Activated naive CD8-positive, alpha-beta T cell treated with anti-CD3 and anti-CD28 coated beads for 36 hours (primary cell): ENCODE measurements at regions not wholly inside any gene's neighbourhood (a gene's known extent, or its start where the extent isn't known, plus 50 kb on each side); places are given as distances from the start of the nearest gene placed in this dataset.
"Not testable (repeated sequence)": the region's sequence is repeated elsewhere in the genome, so short reads cannot be mapped to it uniquely, and the experiment has no call there.

Source experiments
- DNase-seq: peaks from one replicate; pipeline ENCODE4 v3.0.0; 2021
- H3K27ac Mint-ChIP-seq: one replicate; pipeline ENCODE4 v1.8.0; 2022; ENCODE audit warnings: mild to moderate bottlenecking, moderate library complexity, mixed read lengths
- H3K27me3 Mint-ChIP-seq: one replicate; pipeline ENCODE4 v1.8.0; 2022; ENCODE audit warnings: mild to moderate bottlenecking, mixed read lengths
- H3K36me3 Mint-ChIP-seq: one replicate; pipeline ENCODE4 v1.8.0; 2021; ENCODE audit warnings: mild to moderate bottlenecking, mixed read lengths
- H3K4me1 Mint-ChIP-seq: one replicate; pipeline ENCODE4 v1.8.0; 2021; ENCODE audit warnings: mixed read lengths
- H3K4me3 Mint-ChIP-seq: one replicate; pipeline ENCODE4 v1.8.0; 2022; ENCODE audit warnings: mild to moderate bottlenecking, moderate library complexity, mixed read lengths
- H3K9me3 Mint-ChIP-seq: one replicate; pipeline ENCODE4 v1.8.0; 2022; ENCODE audit warnings: mixed read lengths

GRCh38 chr14:89095036-89095435 lies 270.6 kb downstream of the TTC8 start:
- Mint-ChIP-seq H3K27ac (no peak overlapping the region), H3K36me3 (no peaks in the 10 kb centered on the region), H3K27me3 (no peaks in the 10 kb centered on the region), H3K9me3 (peaks cover 2% of the 10 kb centered on the region), H3K4me3 (no peak overlapping the region), H3K4me1 (no peaks in the 10 kb centered on the region)
- DNase-seq, result no peak

- no peaks in the 10 kb centered on the region for H3K4me1 Mint-ChIP-seq
- H3K27me3 Mint-ChIP-seq, result no peaks in the 10 kb centered on the region
- H3K4me3 Mint-ChIP-seq, result no peak overlapping the region
- peaks cover 7% of the 10 kb centered on the region for H3K9me3 Mint-ChIP-seq
- no peak overlapping the region for H3K27ac Mint-ChIP-seq
- no peaks in the 10 kb centered on the region for H3K36me3 Mint-ChIP-seq
- DNase-seq, result no peak
These were observed 272.5 kb downstream of the TTC8 start for GRCh38 chr14:89096946-89097345.

GRCh38 chr14:89098254-89098653 lies 273.8 kb downstream of the TTC8 start:
- Mint-ChIP-seq H3K27ac (no peak overlapping the region), H3K4me3 (no peak overlapping the region), H3K27me3 (no peaks in the 10 kb centered on the region), H3K4me1 (no peaks in the 10 kb centered on the region), H3K36me3 (no peaks in the 10 kb centered on the region), H3K9me3 (peaks cover 7% of the 10 kb centered on the region)
- no peak for DNase-seq

GRCh38 chr14:89104171-89104817 lies 279.8 kb downstream of the TTC8 start:
- not testable (repeated sequence) for H3K27me3 Mint-ChIP-seq, H3K4me1 Mint-ChIP-seq, H3K27ac Mint-ChIP-seq, H3K4me3 Mint-ChIP-seq, DNase-seq, H3K36me3 Mint-ChIP-seq
- peaks cover 11% of the 10 kb centered on the region for H3K9me3 Mint-ChIP-seq

- not testable (repeated sequence) for DNase-seq, H3K27me3 Mint-ChIP-seq, H3K4me1 Mint-ChIP-seq, H3K27ac Mint-ChIP-seq, H3K36me3 Mint-ChIP-seq, H3K4me3 Mint-ChIP-seq
- peaks cover 11% of the 10 kb centered on the region for H3K9me3 Mint-ChIP-seq
These were observed 280.4 kb downstream of the TTC8 start for GRCh38 chr14:89104861-89105260.
